ENCODE measurements at regions not wholly inside any gene's neighbourhood (a gene's known extent, or its start where the extent isn't known, plus 50 kb on each side); places are given as distances from the start of the nearest gene placed in this dataset.

- ATAC-seq = no peak
- FAIRE-seq = no peak
- no peaks in the 10 kb centered on the region for H3K36me3 ChIP-seq (ENCODE audit: control insufficient read depth, insufficient read depth, low read length)
- H3K4me3 ChIP-seq = no peak overlapping the region
- DNase-seq (ENCODE audit: extremely low read depth in 1 of 4, low spot score in 3 of 4) = no peak
- H3K27me3 ChIP-seq (ENCODE audit: control insufficient read depth in 2 of 2, insufficient read depth in 2 of 2, low read length in 2 of 2) = no peaks in the 10 kb centered on the region
- CTCF ChIA-PET (ENCODE audit: low intra/inter-chr PET ratio) = no interaction called here
- WGBS (ENCODE audit: insufficient coverage, low coverage, missing lambda C conversion rate) = 0% methylated on average over 1 of the region's 1 CpG
- in situ Hi-C loops (cut with MboI) (no loop called here), intact Hi-C loops (cut with micrococcal nuclease) (no loop called here)
- no peak overlapping the region for H3K4me2 ChIP-seq (ENCODE audit: insufficient read depth, low read length)
- no peaks in the 10 kb centered on the region for H4K20me1 ChIP-seq (replicated peaks; ENCODE audit: control insufficient read depth, insufficient read depth, low read length)
- TF ChIP-seq CCNT2 (IDR thresholded peaks at IDR 0.05; ENCODE audit: borderline replicate concordance, extremely low read depth, insufficient read length, low read depth, low read length) = no peak
- no peak for TF ChIP-seq NFATC3 (IDR thresholded peaks at IDR 0.05)
- TF ChIP-seq SLC30A9 (CRISPR knock-in tag; IDR thresholded peaks at IDR 0.05) = no peak
- no peak for TF ChIP-seq TRIM28 (IDR thresholded peaks at IDR 0.05)
- no peak for TF ChIP-seq JUND (IDR thresholded peaks at IDR 0.05; ENCODE audit: borderline replicate concordance, low read depth, low read length)
- no peak for TF ChIP-seq JUND (tag; IDR thresholded peaks at IDR 0.05; ENCODE audit: borderline replicate concordance, low read depth, low read length)
- no peak for TF ChIP-seq EGR1 (conservative IDR thresholded peaks at IDR 0.05)
- TF ChIP-seq NRF1 (conservative IDR thresholded peaks at IDR 0.05 in 1 of 2, IDR thresholded peaks at IDR 0.05 in 1 of 2) = no peak
- TF ChIP-seq XRCC4 (IDR thresholded peaks at IDR 0.05; ENCODE audit: extremely low read depth, insufficient read depth, insufficient read length) = no peak
- no peak for TF ChIP-seq ZNF431 (CRISPR knock-in tag; IDR thresholded peaks at IDR 0.05)
- no peak for TF ChIP-seq ZNF830 (CRISPR knock-in tag; IDR thresholded peaks at IDR 0.05)
- no peak for TF ChIP-seq RFX1 (IDR thresholded peaks at IDR 0.05)
- no peak for TF ChIP-seq CCAR2 (IDR thresholded peaks at IDR 0.05; ENCODE audit: low read depth, low read length)
- no peak for TF ChIP-seq SMAD1 (IDR thresholded peaks at IDR 0.05; ENCODE audit: low read depth, low read length, partially characterized antibody)
- TF ChIP-seq, protein P1, sequence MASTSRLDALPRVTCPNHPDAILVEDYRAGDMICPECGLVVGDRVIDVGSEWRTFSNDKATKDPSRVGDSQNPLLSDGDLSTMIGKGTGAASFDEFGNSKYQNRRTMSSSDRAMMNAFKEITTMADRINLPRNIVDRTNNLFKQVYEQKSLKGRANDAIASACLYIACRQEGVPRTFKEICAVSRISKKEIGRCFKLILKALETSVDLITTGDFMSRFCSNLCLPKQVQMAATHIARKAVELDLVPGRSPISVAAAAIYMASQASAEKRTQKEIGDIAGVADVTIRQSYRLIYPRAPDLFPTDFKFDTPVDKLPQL (IDR thresholded peaks at IDR 0.05; ENCODE audit: extremely low read depth, insufficient read length) = no peak
- TF ChIP-seq ESRRB (CRISPR knock-in tag; IDR thresholded peaks at IDR 0.05; ENCODE audit: borderline replicate concordance) = no peak
- H3K9me3 ChIP-seq (replicated peaks; ENCODE audit: control insufficient read depth, insufficient read depth, low read depth, low read length) = no peaks in the 10 kb centered on the region
- H3K4me1 ChIP-seq (replicated peaks in 1 of 2; ENCODE audit: control insufficient read depth in 2 of 2, insufficient read depth in 2 of 2, low read length in 2 of 2) = no peaks in the 10 kb centered on the region
- no peak overlapping the region for H3K9ac ChIP-seq (ENCODE audit: insufficient read depth in 1 of 2, low read depth in 2 of 2, low read length in 2 of 2)
- no TSS peak for BruUV-seq (replicated peaks)
- no peaks in the 10 kb centered on the region for H3K9me1 ChIP-seq (ENCODE audit: control insufficient read depth, insufficient read depth, low read length)
- H3K27ac ChIP-seq (ENCODE audit: extremely low read depth, low read depth, low read length) = no peak overlapping the region
- no peaks in the 10 kb centered on the region for H3K79me2 ChIP-seq (ENCODE audit: control insufficient read depth, insufficient read depth, low read length)
- POLR2A ChIA-PET = no interaction called here
- no peak overlapping the region for H2AFZ ChIP-seq (ENCODE audit: low read depth, low read length)
Observed at GRCh38 chr9:103168254-103168653, 173.1 kb downstream of the CYLC2 start.
